Keratinocyte (primary cell): ENCODE measurements at regions not wholly inside any gene's neighbourhood (a gene's known extent, or its start where the extent isn't known, plus 50 kb on each side); places are given as distances from the start of the nearest gene placed in this dataset.

Source experiments
- DNase-seq: peaks from one replicate; pipeline ENCODE4 v3.0.0-alpha.2; 2011; ENCODE audit warnings: low read depth, missing footprints, low spot score
- FAIRE-seq: peaks from 2 replicates; lab custom pipeline; 2011; peaks lifted over from hg19 to GRCh38; lab: Jason Lieb, UNC
- H2AFZ ChIP-seq: 2 replicates; pipeline ENCODE4 v1.6.0; 2012; ENCODE audit warnings: low read length, control low read depth, inconsistent platforms; ENCODE audit not compliant: control insufficient read depth
- H3K27ac ChIP-seq: 2 replicates; pipeline ENCODE4 v1.5.1; 2011; ENCODE audit warnings: low read length; ENCODE audit not compliant: control insufficient read depth, insufficient read depth
- H3K27me3 ChIP-seq: 3 replicates; pipeline ENCODE4 v1.6.0; 2011; ENCODE audit warnings: low read length; ENCODE audit not compliant: control insufficient read depth, insufficient read depth; ENCODE audit errors: extremely low read depth
- H3K36me3 ChIP-seq, 2 experiments: 2 replicates in 1 of 2; 3 replicates in 1 of 2; pipeline ENCODE4 v1.5.1; 2011; ENCODE audit warnings: low read length in 2 of 2, mild to moderate bottlenecking in 1 of 2; ENCODE audit not compliant: control insufficient read depth in 2 of 2, insufficient read depth in 2 of 2; ENCODE audit errors: extremely low read depth in 1 of 2
- H3K4me1 ChIP-seq: 3 replicates; pipeline ENCODE4 v1.5.1; 2011; ENCODE audit warnings: low read length; ENCODE audit not compliant: control insufficient read depth, insufficient read depth; ENCODE audit errors: extremely low read depth
- H3K4me2 ChIP-seq: 3 replicates; pipeline ENCODE4 v1.6.0; 2011; ENCODE audit warnings: low read depth, low read length; ENCODE audit not compliant: control insufficient read depth, insufficient read depth; ENCODE audit errors: extremely low read depth
- H3K4me3 ChIP-seq, 3 experiments: fragments of 200-600 bp in 1 of 3; sonication (generic) in 1 of 3; 2 replicates in 2 of 3; 3 replicates in 1 of 3; pipeline ENCODE4 v1.5.1; 2011 to 2016; ENCODE audit warnings: low read length in 3 of 3, mild to moderate bottlenecking in 3 of 3, control low read depth in 2 of 3, inconsistent platforms in 1 of 3, low read depth in 1 of 3, mixed read lengths in 1 of 3, mixed run types in 1 of 3, moderate library complexity in 1 of 3; ENCODE audit not compliant: control insufficient read depth in 2 of 3, insufficient read depth in 2 of 3; ENCODE audit errors: extremely low read depth in 1 of 3
- H3K79me2 ChIP-seq: 2 replicates; pipeline ENCODE4 v1.6.0; 2012; ENCODE audit warnings: low read length; ENCODE audit not compliant: control insufficient read depth, insufficient read depth
- H3K9ac ChIP-seq: 3 replicates; pipeline ENCODE4 v1.6.0; 2011; ENCODE audit warnings: low read length; ENCODE audit not compliant: control insufficient read depth, insufficient read depth; ENCODE audit errors: extremely low read depth
- H3K9me1 ChIP-seq: 3 replicates; pipeline ENCODE4 v1.6.0; 2011; ENCODE audit warnings: low read length; ENCODE audit not compliant: control insufficient read depth, insufficient read depth; ENCODE audit errors: extremely low read depth
- H3K9me3 ChIP-seq: 2 replicates; pipeline ENCODE4 v1.5.1; 2012; ENCODE audit warnings: low read depth, low read length; ENCODE audit not compliant: control insufficient read depth
- H4K20me1 ChIP-seq: 3 replicates; pipeline ENCODE4 v1.6.0; 2011; ENCODE audit warnings: low read length; ENCODE audit not compliant: control insufficient read depth, insufficient read depth; ENCODE audit errors: extremely low read depth
- EZH2 ChIP-seq: IDR thresholded peaks from one replicate; pipeline ENCODE4 v1.6.1; 2012; ENCODE audit warnings: inconsistent platforms, mild to moderate bottlenecking, low read length, moderate library complexity
- dilution Hi-C: fragments of 300-500 bp; cut with MboI; formaldehyde crosslinking; loops from one replicate; pipeline ENCODE4 v1.7.0; 2020; ENCODE audit warnings: low sequenced_read_pairs; ENCODE audit not compliant: extremely low pct_ligation_motif_present
- TF ChIP-seq, protein P1 (sequence below), 3 experiments: IDR thresholded peaks in 1 of 3; conservative IDR thresholded peaks in 1 of 3; optimal IDR thresholded peaks in 1 of 3; 2 replicates in 2 of 3; 3 replicates in 1 of 3; pipeline versions ENCODE3 to v1.5.1; 2011; ENCODE audit warnings: low read length in 3 of 3, mild to moderate bottlenecking in 3 of 3, moderate library complexity in 2 of 3, control low read depth in 1 of 3, inconsistent platforms in 1 of 3; ENCODE audit not compliant: insufficient read depth in 2 of 3; ENCODE audit errors: extremely low read depth in 1 of 3

DNA sequence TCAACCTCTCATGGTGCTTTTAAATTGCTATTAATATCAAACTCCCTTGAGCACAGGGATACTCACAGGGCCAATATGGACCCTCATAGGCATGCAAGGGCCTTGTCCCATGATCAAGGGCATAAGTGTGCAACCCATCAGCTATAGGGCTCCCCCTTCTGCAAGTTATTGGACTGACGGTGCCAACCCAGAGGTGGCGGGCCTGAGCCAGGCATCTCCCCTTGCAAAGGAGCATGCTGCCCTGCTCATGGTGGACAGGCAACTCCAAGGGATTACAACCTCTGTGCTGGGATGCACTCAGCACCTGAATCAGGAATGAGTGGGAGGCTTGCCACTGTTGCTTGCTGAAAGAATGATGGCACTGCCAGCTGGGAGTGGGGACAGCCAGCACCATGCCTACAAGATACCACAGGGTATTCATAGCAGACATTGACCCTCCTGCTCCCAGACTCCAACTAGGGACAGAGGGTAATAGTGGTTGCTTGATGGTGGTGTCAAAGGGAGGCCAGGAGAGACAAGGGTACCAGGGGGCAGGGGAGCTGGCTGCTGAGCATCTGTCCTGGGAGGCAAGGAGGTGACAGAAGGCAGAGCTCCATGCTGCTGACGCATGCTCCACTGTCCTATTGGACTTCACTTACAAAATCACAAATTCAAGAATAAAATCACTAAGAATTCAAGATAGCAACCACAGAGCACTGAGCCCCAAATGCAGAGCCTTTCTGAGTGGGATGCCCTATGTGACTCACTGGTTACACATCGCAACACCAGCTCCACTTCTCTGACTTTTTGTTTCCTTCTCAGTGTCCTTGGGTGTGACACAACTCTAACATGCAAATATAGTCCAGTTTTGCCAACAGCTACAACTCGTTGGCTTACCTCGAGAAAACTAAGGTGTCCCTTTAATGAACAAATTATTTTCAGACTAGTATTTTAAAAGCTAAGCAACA lies 157.1 kb upstream of the CCDC150 start:
- Histone ChIP-seq H3K4me3 (no peak overlapping the region), H3K79me2 (no peaks in the 10 kb centered on the region), H4K20me1 (no peaks in the 10 kb centered on the region), H3K27ac (no peak overlapping the region), H3K36me3 (no peaks in the 10 kb centered on the region), H3K9ac (no peak overlapping the region), H3K9me3 (no peaks in the 10 kb centered on the region), H3K27me3 (peaks cover 3% of the 10 kb centered on the region), H3K4me1 (no peaks in the 10 kb centered on the region), H3K4me2 (no peak overlapping the region), H2AFZ (no peak overlapping the region), H3K9me1 (no peaks in the 10 kb centered on the region)
- TF ChIP-seq EZH2, result no peak
- TF ChIP-seq, protein P1, sequence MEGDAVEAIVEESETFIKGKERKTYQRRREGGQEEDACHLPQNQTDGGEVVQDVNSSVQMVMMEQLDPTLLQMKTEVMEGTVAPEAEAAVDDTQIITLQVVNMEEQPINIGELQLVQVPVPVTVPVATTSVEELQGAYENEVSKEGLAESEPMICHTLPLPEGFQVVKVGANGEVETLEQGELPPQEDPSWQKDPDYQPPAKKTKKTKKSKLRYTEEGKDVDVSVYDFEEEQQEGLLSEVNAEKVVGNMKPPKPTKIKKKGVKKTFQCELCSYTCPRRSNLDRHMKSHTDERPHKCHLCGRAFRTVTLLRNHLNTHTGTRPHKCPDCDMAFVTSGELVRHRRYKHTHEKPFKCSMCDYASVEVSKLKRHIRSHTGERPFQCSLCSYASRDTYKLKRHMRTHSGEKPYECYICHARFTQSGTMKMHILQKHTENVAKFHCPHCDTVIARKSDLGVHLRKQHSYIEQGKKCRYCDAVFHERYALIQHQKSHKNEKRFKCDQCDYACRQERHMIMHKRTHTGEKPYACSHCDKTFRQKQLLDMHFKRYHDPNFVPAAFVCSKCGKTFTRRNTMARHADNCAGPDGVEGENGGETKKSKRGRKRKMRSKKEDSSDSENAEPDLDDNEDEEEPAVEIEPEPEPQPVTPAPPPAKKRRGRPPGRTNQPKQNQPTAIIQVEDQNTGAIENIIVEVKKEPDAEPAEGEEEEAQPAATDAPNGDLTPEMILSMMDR (optimal IDR thresholded peaks at IDR 0.05 in 1 of 3, IDR thresholded peaks at IDR 0.05 in 1 of 3, conservative IDR thresholded peaks at IDR 0.05 in 1 of 3; ENCODE audit: extremely low read depth in 1 of 3, insufficient read depth in 2 of 3, low read length in 3 of 3), result peak in 1 of 3 experiments; percentile 2
- dilution Hi-C loops, result no loop called here
- FAIRE-seq (no peak), DNase-seq (no peak)

DNA sequence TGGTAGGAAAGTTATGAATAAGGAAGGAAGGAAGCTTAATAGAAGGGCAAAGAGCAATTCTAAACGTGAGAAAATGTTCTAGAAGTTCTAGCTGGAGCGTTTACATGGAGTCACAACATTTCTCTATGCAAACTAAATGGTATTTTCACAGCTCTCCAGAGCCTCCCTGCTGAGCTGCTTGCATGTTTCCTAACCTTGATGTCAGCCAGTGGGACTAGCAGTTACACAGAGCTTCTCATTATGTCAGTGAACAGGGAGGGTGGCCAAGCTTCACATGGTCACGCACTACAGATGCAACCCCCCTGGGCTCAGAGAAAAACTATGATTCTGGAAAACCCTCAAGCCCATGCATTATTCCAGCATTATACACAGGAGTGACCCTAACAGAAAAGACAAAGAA lies 153.4 kb upstream of the CCDC150 start:
- Histone ChIP-seq H3K9me3 (no peaks in the 10 kb centered on the region), H3K4me3 (no peak overlapping the region), H3K27me3 (peaks cover 3% of the 10 kb centered on the region), H3K36me3 (no peaks in the 10 kb centered on the region), H3K9me1 (no peaks in the 10 kb centered on the region), H4K20me1 (no peaks in the 10 kb centered on the region), H3K4me2 (no peak overlapping the region), H3K79me2 (no peaks in the 10 kb centered on the region), H3K27ac (no peak overlapping the region), H2AFZ (no peak overlapping the region), H3K4me1 (no peaks in the 10 kb centered on the region), H3K9ac (no peak overlapping the region)
- dilution Hi-C loops, result no loop called here
- DNase-seq (no peak), FAIRE-seq (no peak)
- TF ChIP-seq, protein P1 (optimal IDR thresholded peaks at IDR 0.05 in 1 of 3, IDR thresholded peaks at IDR 0.05 in 1 of 3, conservative IDR thresholded peaks at IDR 0.05 in 1 of 3; ENCODE audit: extremely low read depth in 1 of 3, insufficient read depth in 2 of 3, low read length in 3 of 3), result no peak
- no peak for TF ChIP-seq EZH2
